ENCODE measurements at regions not wholly inside any gene's neighbourhood (a gene's known extent, or its start where the extent isn't known, plus 50 kb on each side); places are given as distances from the start of the nearest gene placed in this dataset.

- DNase-seq (ENCODE audit: low spot score) = no peak
Observed at GRCh38 chr13:29664591-29664990, 69.1 kb upstream of the SLC7A1 start.

GRCh38 chr13:29654843-29655547 lies 59.5 kb upstream of the SLC7A1 start:
- no peak for DNase-seq (ENCODE audit: low spot score)

- no peak for DNase-seq (ENCODE audit: low spot score)
Observed at GRCh38 chr13:29654384-29654783, 58.9 kb upstream of the SLC7A1 start.

- no peak for DNase-seq (ENCODE audit: low spot score)
Observed at GRCh38 chr13:29648760-29649159, 53.3 kb upstream of the SLC7A1 start.

Measured in mucosa of gallbladder (tissue), 1 donor.